K562 (cell line): ENCODE measurements at regions not wholly inside any gene's neighbourhood (a gene's known extent, or its start where the extent isn't known, plus 50 kb on each side); places are given as distances from the start of the nearest gene placed in this dataset.

Experiments
- ATAC-seq: fragments of 200-7000 bp; cut with Tn5 transposase; 3 replicates; pipeline ENCODE4 v1.9.1; 2020; ENCODE audit warnings: moderate library complexity
- BruUV-seq: library from RNA; stranded (reverse); fragments of 400-500 nt; replicated peaks from 2 replicates; lab custom pipeline; 2021; lab: Mats Ljungman, UMichigan
- CTCF ChIA-PET: fragments of 300-600 bp; formaldehyde crosslinking; extraction: SDS; loops from one replicate; lab custom pipeline; 2021; ENCODE audit warnings: low intra/inter-chr PET ratio; lab: Yijun Ruan, JAX
- POLR2A ChIA-PET: fragments of 300-600, 350-650 bp; sonication (Branson Sonifier 250); formaldehyde crosslinking; extraction: SDS; loops from one replicate; lab custom pipeline; 2021; ENCODE audit warnings: antibody characterized with exemption, inconsistent platforms; lab: Yijun Ruan, JAX
- DNase-seq, 4 experiments: peaks; one replicate each; pipeline versions ENCODE4 v3.0.0 to v3.0.0-alpha.2; 2011 to 2018; ENCODE audit warnings: low spot score in 3 of 4, mixed read lengths in 3 of 4; ENCODE audit errors: extremely low read depth in 1 of 4
- FAIRE-seq: peaks from 2 replicates; lab custom pipeline; 2011; peaks lifted over from hg19 to GRCh38; lab: Jason Lieb, UNC
- H2AFZ ChIP-seq: 2 replicates; pipeline ENCODE4 v1.6.0; 2011; ENCODE audit warnings: low read depth, low read length, control low read depth, inconsistent platforms
- H3K27ac ChIP-seq: fragments of 200-600 bp; 3 replicates; pipeline ENCODE4 v1.8.0; 2011; ENCODE audit warnings: low read depth, mild to moderate bottlenecking, control low read depth, inconsistent platforms, low read length, moderate library complexity, mixed read lengths; ENCODE audit errors: extremely low read depth
- H3K27me3 ChIP-seq, 2 experiments: fragments of 300-600 bp in 1 of 2; 2 replicates in 1 of 2; 3 replicates in 1 of 2; pipeline versions ENCODE4 v1.6.0 to v1.8.0; 2011; ENCODE audit warnings: inconsistent platforms in 2 of 2, low read length in 2 of 2, mild to moderate bottlenecking in 1 of 2, mixed read lengths in 1 of 2, moderate library complexity in 1 of 2; ENCODE audit not compliant: control insufficient read depth in 2 of 2, insufficient read depth in 2 of 2
- H3K36me3 ChIP-seq: fragments of 300-600 bp; 3 replicates; pipeline ENCODE4 v1.8.0; 2011; ENCODE audit warnings: mild to moderate bottlenecking, low read length, inconsistent platforms; ENCODE audit not compliant: control insufficient read depth, insufficient read depth
- H3K4me1 ChIP-seq, 2 experiments: fragments of 200-600 bp in 1 of 2; replicated peaks in 1 of 2; 2 replicates in 1 of 2; 3 replicates in 1 of 2; pipeline versions ENCODE4 v1.5.1 to v1.8.0; 2011; ENCODE audit warnings: inconsistent platforms in 2 of 2, low read length in 2 of 2, mild to moderate bottlenecking in 1 of 2, mixed read lengths in 1 of 2, moderate library complexity in 1 of 2; ENCODE audit not compliant: control insufficient read depth in 2 of 2, insufficient read depth in 2 of 2
- H3K4me2 ChIP-seq: 2 replicates; pipeline ENCODE4 v1.6.1; 2011; ENCODE audit warnings: low read length, control low read depth, inconsistent platforms, mixed read lengths; ENCODE audit not compliant: insufficient read depth
- H3K4me3 ChIP-seq: fragments of 200-600 bp; sonication (generic), shearing (Covaris generic); 2 replicates; pipeline ENCODE4 v1.5.1; 2016; ENCODE audit warnings: control low read depth, inconsistent platforms
- H3K79me2 ChIP-seq: fragments of 200-600 bp; 3 replicates; pipeline ENCODE4 v1.8.0; 2011; ENCODE audit warnings: low read length, inconsistent platforms; ENCODE audit not compliant: control insufficient read depth, insufficient read depth
- H3K9ac ChIP-seq, 2 experiments: 2 replicates each; pipeline versions ENCODE4 v1.6.0 to v1.6.1; 2011; ENCODE audit warnings: low read depth in 2 of 2, low read length in 2 of 2, control low read depth in 1 of 2, inconsistent platforms in 1 of 2, mild to moderate bottlenecking in 1 of 2, mixed read lengths in 1 of 2; ENCODE audit not compliant: insufficient read depth in 1 of 2
- H3K9me1 ChIP-seq: one replicate; pipeline ENCODE4 v1.6.0; 2011; ENCODE audit warnings: inconsistent platforms, mild to moderate bottlenecking, low read length, moderate library complexity; ENCODE audit not compliant: control insufficient read depth, insufficient read depth
- H3K9me3 ChIP-seq: replicated peaks from 2 replicates; pipeline ENCODE4 v1.5.1; 2011; ENCODE audit warnings: low read depth, low read length, inconsistent platforms; ENCODE audit not compliant: control insufficient read depth, insufficient read depth
- H4K20me1 ChIP-seq: replicated peaks from 2 replicates; pipeline ENCODE4 v1.6.1; 2011; ENCODE audit warnings: low read length, inconsistent platforms, mixed read lengths; ENCODE audit not compliant: control insufficient read depth, insufficient read depth
- BMI1 ChIP-seq: fragments of 150-350 bp; IDR thresholded peaks from 2 replicates; pipeline ENCODE4 v1.6.1; 2014; ENCODE audit warnings: low read length
- C11orf30 ChIP-seq: fragments of 450-650 bp; IDR thresholded peaks from 2 replicates; pipeline ENCODE4 v1.6.1; 2016; ENCODE audit warnings: low read depth, mild to moderate bottlenecking
- CHD1 ChIP-seq: fragments of 200-600 bp; sonication (generic); IDR thresholded peaks from one replicate; pipeline ENCODE4 v1.6.1; 2012; ENCODE audit warnings: mild to moderate bottlenecking, moderate library complexity, low read length, inconsistent platforms
- ESRRB ChIP-seq: fragments of 250-450 bp; sonication (Bioruptor Pico); IDR thresholded peaks from 2 replicates; pipeline ENCODE4 v1.5.0; 2020; ENCODE audit warnings: mild to moderate bottlenecking, moderate library complexity, borderline replicate concordance
- HINFP ChIP-seq: fragments of 450-650 bp; conservative IDR thresholded peaks from 2 replicates; pipeline ENCODE4 v1.6.1; 2016; ENCODE audit warnings: missing genetic modification characterization, low read depth, mild to moderate bottlenecking, control low read depth, missing compliant biosample characterization
- KDM1A ChIP-seq, 2 experiments: fragments of 450-650 bp; IDR thresholded peaks; 2 replicates each; pipeline ENCODE4 v1.6.1; 2016; ENCODE audit warnings: mild to moderate bottlenecking in 2 of 2
- MEF2A ChIP-seq: IDR thresholded peaks from 2 replicates; pipeline ENCODE4 v1.6.1; 2011; ENCODE audit warnings: low read depth, mild to moderate bottlenecking, low read length, moderate library complexity; ENCODE audit not compliant: control insufficient read depth
- MIER1 ChIP-seq: fragments of 450-650 bp; IDR thresholded peaks from 2 replicates; pipeline ENCODE4 v1.6.1; 2016; ENCODE audit warnings: antibody characterized with exemption, mild to moderate bottlenecking, low read depth
- RAD51 ChIP-seq: fragments of 450-650 bp; IDR thresholded peaks from 2 replicates; pipeline ENCODE4 v1.7.1; 2016; ENCODE audit warnings: low read depth, mild to moderate bottlenecking, borderline replicate concordance
- RFX5 ChIP-seq: IDR thresholded peaks from 2 replicates; pipeline ENCODE4 v1.6.1; 2011; ENCODE audit warnings: low read depth, mild to moderate bottlenecking, improper control_type of control experiment, low read length
- SMARCB1 ChIP-seq: IDR thresholded peaks from 2 replicates; pipeline ENCODE4 v1.6.1; 2011; ENCODE audit warnings: improper control_type of control experiment, low read depth; ENCODE audit not compliant: insufficient read length
- TCFL5 ChIP-seq: fragments of 250-450 bp; sonication (Bioruptor Pico); conservative IDR thresholded peaks from 2 replicates; pipeline ENCODE4 v1.6.1; 2021; ENCODE audit warnings: mild to moderate bottlenecking, moderate library complexity, matching md5 sums
- ZBTB26 ChIP-seq: fragments of 450-650 bp; formaldehyde crosslinking; IDR thresholded peaks from 2 replicates; pipeline ENCODE4 v1.4.0; 2022; ENCODE audit warnings: missing genetic modification characterization
- ZNF175 ChIP-seq: fragments of 200-800 bp; sonication (Bioruptor generic); IDR thresholded peaks from 2 replicates; pipeline ENCODE4 v1.6.1; 2016; ENCODE audit warnings: low read depth, mild to moderate bottlenecking, missing genetic modification characterization, missing compliant biosample characterization
- WGBS: fragments of 100-300 bp; shearing (Covaris generic); methylation state at CpG from one replicate; pipeline ENCODE4 v1.1.6; 2016; ENCODE audit warnings: low coverage, mixed read lengths; ENCODE audit not compliant: insufficient coverage; ENCODE audit errors: missing lambda C conversion rate; 5-methylcytosine and 5-hydroxymethylcytosine counted together
- in situ Hi-C: fragments of 300-500 bp; cut with MboI; formaldehyde crosslinking; loops from 4 replicates; pipeline ENCODE4 v1.15.0; 2018; ENCODE audit warnings: inconsistent platforms, mixed read lengths
- intact Hi-C: fragments of 100-400 bp; cut with micrococcal nuclease; formaldehyde crosslinking; loops from 2 replicates; pipeline ENCODE4 v1.14.2; 2022
- TF ChIP-seq, protein P1 (sequence below), 2 experiments: IDR thresholded peaks; 2 replicates each; pipeline ENCODE4 v1.6.1; 2012; ENCODE audit warnings: improper control_type of control experiment in 2 of 2, low read depth in 2 of 2, low read length in 2 of 2, borderline replicate concordance in 1 of 2
- TF ChIP-seq, protein P2 (sequence below): sonication (generic); formaldehyde crosslinking; IDR thresholded peaks from 2 replicates; pipeline ENCODE4 v1.8.0; 2022; ENCODE audit warnings: missing genetic modification reagents, mild to moderate bottlenecking, borderline replicate concordance

GRCh38 chr14:84037593-84037992, 1492.4 kb upstream of the FLRT2 start:
- Histone ChIP-seq H2AFZ (no peak overlapping the region), H3K9ac (no peak overlapping the region), H3K27ac (no peak overlapping the region), H3K36me3 (no peaks in the 10 kb centered on the region), H3K9me3 (no peaks in the 10 kb centered on the region), H3K79me2 (no peaks in the 10 kb centered on the region), H3K4me3 (no peak overlapping the region), H3K4me2 (no peak overlapping the region), H3K4me1 (no peaks in the 10 kb centered on the region), H4K20me1 (no peaks in the 10 kb centered on the region), H3K27me3 (no peaks in the 10 kb centered on the region), H3K9me1 (no peaks in the 10 kb centered on the region)
- intact Hi-C loops = no loop called here
- FAIRE-seq (no peak), ATAC-seq (no peak), DNase-seq (no peak)
- ChIA-PET POLR2A (no interaction called here), CTCF (no interaction called here)
- in situ Hi-C loops = no loop called here
- TF ChIP-seq BMI1 (no peak), RFX5 (no peak), ESRRB (CRISPR knock-in tag) (no peak), HINFP (tag) (no peak), TCFL5 (CRISPR knock-in tag) (no peak), SMARCB1 (no peak), RAD51 (no peak), ZBTB26 (CRISPR knock-in tag) (no peak), KDM1A (IDR thresholded peaks at IDR 0.05) (no peak), C11orf30 (no peak), ZNF175 (CRISPR knock-in tag) (no peak), CHD1 (no peak), MEF2A (no peak), MIER1 (no peak)
- TF ChIP-seq, protein P1, sequence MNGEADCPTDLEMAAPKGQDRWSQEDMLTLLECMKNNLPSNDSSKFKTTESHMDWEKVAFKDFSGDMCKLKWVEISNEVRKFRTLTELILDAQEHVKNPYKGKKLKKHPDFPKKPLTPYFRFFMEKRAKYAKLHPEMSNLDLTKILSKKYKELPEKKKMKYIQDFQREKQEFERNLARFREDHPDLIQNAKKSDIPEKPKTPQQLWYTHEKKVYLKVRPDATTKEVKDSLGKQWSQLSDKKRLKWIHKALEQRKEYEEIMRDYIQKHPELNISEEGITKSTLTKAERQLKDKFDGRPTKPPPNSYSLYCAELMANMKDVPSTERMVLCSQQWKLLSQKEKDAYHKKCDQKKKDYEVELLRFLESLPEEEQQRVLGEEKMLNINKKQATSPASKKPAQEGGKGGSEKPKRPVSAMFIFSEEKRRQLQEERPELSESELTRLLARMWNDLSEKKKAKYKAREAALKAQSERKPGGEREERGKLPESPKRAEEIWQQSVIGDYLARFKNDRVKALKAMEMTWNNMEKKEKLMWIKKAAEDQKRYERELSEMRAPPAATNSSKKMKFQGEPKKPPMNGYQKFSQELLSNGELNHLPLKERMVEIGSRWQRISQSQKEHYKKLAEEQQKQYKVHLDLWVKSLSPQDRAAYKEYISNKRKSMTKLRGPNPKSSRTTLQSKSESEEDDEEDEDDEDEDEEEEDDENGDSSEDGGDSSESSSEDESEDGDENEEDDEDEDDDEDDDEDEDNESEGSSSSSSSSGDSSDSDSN (IDR thresholded peaks at IDR 0.05; ENCODE audit: borderline replicate concordance in 1 of 2, low read depth in 2 of 2, low read length in 2 of 2) = no peak
- TF ChIP-seq, protein P2, sequence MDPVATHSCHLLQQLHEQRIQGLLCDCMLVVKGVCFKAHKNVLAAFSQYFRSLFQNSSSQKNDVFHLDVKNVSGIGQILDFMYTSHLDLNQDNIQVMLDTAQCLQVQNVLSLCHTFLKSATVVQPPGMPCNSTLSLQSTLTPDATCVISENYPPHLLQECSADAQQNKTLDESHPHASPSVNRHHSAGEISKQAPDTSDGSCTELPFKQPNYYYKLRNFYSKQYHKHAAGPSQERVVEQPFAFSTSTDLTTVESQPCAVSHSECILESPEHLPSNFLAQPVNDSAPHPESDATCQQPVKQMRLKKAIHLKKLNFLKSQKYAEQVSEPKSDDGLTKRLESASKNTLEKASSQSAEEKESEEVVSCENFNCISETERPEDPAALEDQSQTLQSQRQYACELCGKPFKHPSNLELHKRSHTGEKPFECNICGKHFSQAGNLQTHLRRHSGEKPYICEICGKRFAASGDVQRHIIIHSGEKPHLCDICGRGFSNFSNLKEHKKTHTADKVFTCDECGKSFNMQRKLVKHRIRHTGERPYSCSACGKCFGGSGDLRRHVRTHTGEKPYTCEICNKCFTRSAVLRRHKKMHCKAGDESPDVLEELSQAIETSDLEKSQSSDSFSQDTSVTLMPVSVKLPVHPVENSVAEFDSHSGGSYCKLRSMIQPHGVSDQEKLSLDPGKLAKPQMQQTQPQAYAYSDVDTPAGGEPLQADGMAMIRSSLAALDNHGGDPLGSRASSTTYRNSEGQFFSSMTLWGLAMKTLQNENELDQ (CRISPR knock-in tag) = no peak
- no TSS peak for BruUV-seq
- WGBS = 0% methylated on average over 4 of the region's 4 CpGs
